ENCODE measurements at regions not wholly inside any gene's neighbourhood (a gene's known extent, or its start where the extent isn't known, plus 50 kb on each side); places are given as distances from the start of the nearest gene placed in this dataset.

- H3K9ac ChIP-seq (ENCODE audit: low read length), result no peak overlapping the region
- no peaks in the 10 kb centered on the region for H3F3A ChIP-seq (ENCODE audit: insufficient read depth, low read length, poor library complexity, severe bottlenecking)
- H3K36me3 ChIP-seq (ENCODE audit: insufficient read depth, low read length), result no peaks in the 10 kb centered on the region
- no peak overlapping the region for H2AFZ ChIP-seq (ENCODE audit: low read depth, low read length)
- no peak overlapping the region for H3K4me2 ChIP-seq (ENCODE audit: low read length)
- H3K9me3 ChIP-seq (ENCODE audit: low read length), result no peaks in the 10 kb centered on the region
- TF ChIP-seq EZH2 (IDR thresholded peaks at IDR 0.05; ENCODE audit: borderline replicate concordance, insufficient read depth, low read length, poor library complexity, severe bottlenecking) (no peak), EP300 (conservative IDR thresholded peaks at IDR 0.05; ENCODE audit: poor library complexity, severe bottlenecking) (no peak), TAF1 (IDR thresholded peaks at IDR 0.05; ENCODE audit: low read depth) (no peak), SMC3 (conservative IDR thresholded peaks at IDR 0.05; ENCODE audit: poor library complexity) (no peak), RAD21 (conservative IDR thresholded peaks at IDR 0.05) (no peak), CTCF (IDR thresholded peaks at IDR 0.05; ENCODE audit: poor library complexity, severe bottlenecking) (no peak), REST (IDR thresholded peaks at IDR 0.05; ENCODE audit: borderline replicate concordance) (no peak), POLR2AphosphoS5 (IDR thresholded peaks at IDR 0.05) (no peak), MXI1 (conservative IDR thresholded peaks at IDR 0.05; ENCODE audit: poor library complexity, severe bottlenecking) (no peak)
- H3K27me3 ChIP-seq (ENCODE audit: insufficient read depth, low read depth, low read length), result no peaks in the 10 kb centered on the region
- H3K79me2 ChIP-seq (replicated peaks; ENCODE audit: insufficient read depth, low read length), result no peaks in the 10 kb centered on the region
- no peak overlapping the region for H3K27ac ChIP-seq (ENCODE audit: low read length)
- H4K20me1 ChIP-seq (ENCODE audit: insufficient read depth), result no peaks in the 10 kb centered on the region
- no peak overlapping the region for H3K4me3 ChIP-seq (ENCODE audit: low read length)
- no peaks in the 10 kb centered on the region for H3K9me2 ChIP-seq (ENCODE audit: insufficient read depth, low read length)
These were observed 235.9 kb upstream of the FMR1 start for GRCh38 chrX:147675819-147676218.

GRCh38 chrX:147679356-147680005, 232.2 kb upstream of the FMR1 start:
- H4K20me1 ChIP-seq (ENCODE audit: insufficient read depth), result no peaks in the 10 kb centered on the region
- no peaks in the 10 kb centered on the region for H3K79me2 ChIP-seq (replicated peaks; ENCODE audit: insufficient read depth, low read length)
- H3K9me3 ChIP-seq (ENCODE audit: low read length), result no peaks in the 10 kb centered on the region
- H3K9ac ChIP-seq (ENCODE audit: low read length), result no peak overlapping the region
- no peaks in the 10 kb centered on the region for H3K36me3 ChIP-seq (ENCODE audit: insufficient read depth, low read length)
- H2AFZ ChIP-seq (ENCODE audit: low read depth, low read length), result no peak overlapping the region
- H3K27ac ChIP-seq (ENCODE audit: low read length), result no peak overlapping the region
- no peaks in the 10 kb centered on the region for H3K9me2 ChIP-seq (ENCODE audit: insufficient read depth, low read length)
- TF ChIP-seq SMC3 (conservative IDR thresholded peaks at IDR 0.05; ENCODE audit: poor library complexity) (no peak), RAD21 (conservative IDR thresholded peaks at IDR 0.05) (no peak), MXI1 (conservative IDR thresholded peaks at IDR 0.05; ENCODE audit: poor library complexity, severe bottlenecking) (no peak), CTCF (IDR thresholded peaks at IDR 0.05; ENCODE audit: poor library complexity, severe bottlenecking) (no peak), REST (IDR thresholded peaks at IDR 0.05; ENCODE audit: borderline replicate concordance) (no peak), POLR2AphosphoS5 (IDR thresholded peaks at IDR 0.05) (no peak)
- H3K4me3 ChIP-seq (ENCODE audit: low read length), result no peak overlapping the region
- no peak overlapping the region for H3K4me2 ChIP-seq (ENCODE audit: low read length)
- no peaks in the 10 kb centered on the region for H3K27me3 ChIP-seq (ENCODE audit: insufficient read depth, low read depth, low read length)
- H3F3A ChIP-seq (ENCODE audit: insufficient read depth, low read length, poor library complexity, severe bottlenecking), result no peaks in the 10 kb centered on the region

All from neural cell (in vitro differentiated cells).